LHCN-M2 (cell line): ENCODE measurements at regions not wholly inside any gene's neighbourhood (a gene's known extent, or its start where the extent isn't known, plus 50 kb on each side); places are given as distances from the start of the nearest gene placed in this dataset.
A peak's percentile ranks its signal among the peaks of the same experiment; 100 is the strongest.
"Not testable (repeated sequence)": the region's sequence is repeated elsewhere in the genome, so short reads cannot be mapped to it uniquely, and the experiment has no call there.

ENCODE experiments used
- DNase-seq: peaks from one replicate; pipeline ENCODE4 v3.0.0-alpha.2; 2012; ENCODE audit warnings: low read depth

DNA sequence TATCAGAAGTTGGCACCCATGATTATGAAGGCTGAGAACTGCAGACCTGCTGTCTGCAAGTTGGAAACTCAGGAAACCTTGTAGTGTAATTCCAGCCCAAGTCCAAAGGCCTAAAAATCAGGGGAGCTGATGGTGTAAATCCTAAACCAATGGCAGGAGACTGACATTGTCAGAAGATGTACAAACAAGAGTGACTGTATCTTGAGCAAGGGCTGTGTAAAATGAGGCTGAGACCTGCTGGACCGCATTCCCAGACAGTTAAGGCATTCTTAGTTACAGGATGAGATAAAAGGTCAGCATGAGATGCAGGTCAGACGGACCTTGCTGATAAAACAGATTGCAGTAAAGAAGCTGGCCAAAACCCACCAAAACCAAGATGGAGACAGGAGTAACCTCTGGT lies 147.7 kb downstream of the COG6 start:
- no peak for DNase-seq

DNA sequence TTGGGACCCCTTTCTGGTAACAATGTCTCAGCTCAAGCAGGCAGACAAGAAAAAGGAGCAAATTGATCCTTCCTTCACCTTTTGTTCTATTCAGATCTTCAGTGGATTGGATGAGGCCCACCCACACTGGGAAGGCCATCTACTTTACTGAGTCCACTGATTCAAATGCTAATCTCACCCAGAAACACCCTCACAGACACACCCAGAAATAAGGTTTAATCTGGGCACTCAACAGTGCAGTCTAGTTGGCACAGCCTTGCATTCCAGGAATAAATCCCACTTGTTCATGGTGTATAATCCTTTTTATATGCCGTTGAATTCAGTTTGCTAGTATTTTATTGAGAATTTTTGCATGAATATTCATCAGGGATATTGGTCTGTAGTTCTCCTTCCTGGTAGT lies 148.4 kb downstream of the COG6 start:
- DNase-seq = no peak

DNA sequence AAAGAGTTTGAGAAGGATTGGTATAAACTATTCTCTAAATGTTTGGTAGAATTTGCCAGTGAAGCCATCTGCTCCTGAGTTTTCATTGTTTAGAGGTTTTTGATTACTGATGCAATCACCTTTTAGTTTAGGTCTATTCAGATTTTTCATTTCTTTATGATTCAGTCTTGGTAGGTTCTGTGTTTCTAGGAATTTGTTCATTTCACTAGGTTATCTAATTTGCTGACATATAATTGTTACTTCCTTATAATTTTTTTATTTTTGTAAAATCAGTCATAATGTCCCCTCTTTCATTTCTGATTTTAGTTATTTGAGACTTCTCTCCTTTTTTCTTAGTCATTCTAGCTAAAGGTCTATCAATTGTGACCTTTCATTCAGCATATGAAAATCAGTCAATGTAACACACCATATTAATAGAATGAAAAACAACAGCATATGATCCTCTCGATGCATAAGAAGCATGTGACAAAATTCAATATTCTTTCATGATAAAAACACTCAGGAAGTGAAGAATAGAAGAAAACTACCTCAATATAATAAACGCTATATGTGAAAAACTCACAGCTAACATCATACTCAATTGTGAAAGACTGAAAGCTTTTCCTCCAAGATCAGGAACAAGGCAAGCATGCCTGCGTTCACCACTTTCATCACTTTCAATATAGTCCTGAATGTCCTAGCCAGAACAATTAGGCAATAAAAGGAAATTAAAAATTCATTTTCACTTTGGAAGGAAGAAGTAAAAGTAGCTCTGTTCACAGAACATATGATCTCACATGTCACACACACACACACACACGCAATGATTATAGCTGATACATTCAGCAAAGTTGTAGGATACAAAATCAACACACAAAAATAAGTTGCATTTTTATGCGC lies 149.1 kb downstream of the COG6 start:
- DNase-seq = no peak

DNA sequence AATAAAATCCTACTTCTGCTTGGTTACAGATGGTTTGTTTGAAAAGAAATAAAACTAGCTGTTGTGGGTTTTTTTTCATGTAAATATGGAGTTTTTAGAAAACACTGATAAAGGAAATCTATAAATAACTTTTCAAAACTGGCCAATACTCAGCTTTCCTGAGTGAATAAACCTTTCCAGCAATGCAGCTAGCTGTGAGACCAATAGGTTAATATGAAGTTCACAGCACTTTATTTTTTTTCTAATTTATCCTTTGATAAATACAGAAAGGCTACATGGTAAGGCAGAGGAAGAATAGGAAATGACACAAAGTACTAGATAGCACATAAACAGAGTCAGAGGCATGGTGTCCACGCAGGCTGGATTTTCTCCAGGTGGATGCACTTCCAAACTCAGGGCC lies 154.0 kb downstream of the COG6 start:
- no peak for DNase-seq

DNA sequence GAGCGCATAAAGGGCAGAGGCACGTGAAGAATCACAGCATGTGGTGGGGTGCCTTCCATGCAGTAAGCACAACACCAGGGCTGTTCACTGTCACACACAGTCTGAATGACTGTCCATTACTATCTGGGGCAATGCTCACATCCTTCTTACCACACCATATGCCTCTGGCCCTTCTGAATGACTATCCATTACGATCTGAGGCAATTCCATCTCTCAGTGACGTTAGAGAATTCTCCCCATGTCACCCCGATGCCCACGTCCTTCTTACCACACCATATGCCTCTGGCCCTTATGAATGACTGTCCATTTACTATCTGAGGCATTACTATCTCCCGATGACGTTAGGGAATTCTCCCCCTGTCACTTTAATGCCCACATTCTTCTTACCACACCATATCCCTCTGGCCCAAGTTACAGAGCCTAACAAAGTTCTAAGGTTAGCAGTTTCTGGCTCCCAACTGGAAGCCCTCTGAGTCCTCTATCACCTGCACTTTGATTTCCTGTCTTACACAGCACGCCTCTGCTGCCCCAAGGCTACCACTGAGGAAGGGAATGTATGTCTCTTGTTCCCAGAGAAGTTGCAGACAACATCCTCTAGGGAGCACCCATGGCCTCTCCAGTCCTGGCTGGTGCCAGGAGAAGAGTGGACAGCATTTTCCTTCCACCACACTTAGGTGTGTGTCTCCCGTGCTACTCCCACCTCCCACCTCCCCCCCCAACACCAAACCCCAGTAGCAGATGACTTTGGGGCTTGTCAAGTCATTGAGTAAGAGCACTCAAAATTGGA lies 154.8 kb downstream of the COG6 start:
- no peak for DNase-seq

DNA sequence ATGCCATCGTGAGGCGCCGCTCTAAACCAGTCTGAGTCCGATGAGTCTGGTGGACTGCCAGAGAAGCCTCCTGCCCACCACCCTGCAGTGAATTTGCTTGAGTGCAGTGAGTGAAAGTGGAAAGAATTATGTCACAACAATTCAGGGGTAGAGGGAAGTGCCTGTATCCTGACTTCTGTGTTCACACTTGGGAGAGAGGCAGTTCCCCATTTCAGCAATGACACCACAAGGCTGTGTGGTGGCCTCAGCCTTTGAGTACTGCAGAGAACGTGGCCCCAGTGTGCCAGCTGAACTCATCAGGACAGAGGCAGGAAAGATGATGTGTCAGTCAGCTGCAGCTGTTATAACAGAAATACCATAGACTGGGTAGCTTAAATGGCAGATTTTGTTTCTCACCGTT lies 155.6 kb downstream of the COG6 start:
- peak; percentile 31 for DNase-seq

DNA sequence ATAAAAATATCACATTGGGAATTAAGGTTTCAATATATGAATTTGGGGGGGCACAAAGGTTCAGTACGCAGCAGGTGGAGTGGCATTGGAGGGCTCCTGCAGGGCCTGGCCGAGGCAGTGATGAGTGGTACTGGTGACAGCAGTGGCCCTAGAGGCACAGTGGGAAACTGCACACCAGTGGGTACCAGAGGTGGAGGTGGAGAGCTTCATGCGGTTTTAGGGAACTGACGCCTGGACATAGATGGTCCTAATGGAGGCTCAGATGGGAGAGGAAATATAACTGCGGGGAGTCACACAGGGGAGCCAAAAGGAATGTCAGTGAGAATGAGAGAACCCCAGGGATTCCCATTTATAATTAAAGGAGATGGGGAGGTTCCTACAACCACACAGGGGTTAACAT lies 156.2 kb downstream of the COG6 start:
- DNase-seq = no peak

DNA sequence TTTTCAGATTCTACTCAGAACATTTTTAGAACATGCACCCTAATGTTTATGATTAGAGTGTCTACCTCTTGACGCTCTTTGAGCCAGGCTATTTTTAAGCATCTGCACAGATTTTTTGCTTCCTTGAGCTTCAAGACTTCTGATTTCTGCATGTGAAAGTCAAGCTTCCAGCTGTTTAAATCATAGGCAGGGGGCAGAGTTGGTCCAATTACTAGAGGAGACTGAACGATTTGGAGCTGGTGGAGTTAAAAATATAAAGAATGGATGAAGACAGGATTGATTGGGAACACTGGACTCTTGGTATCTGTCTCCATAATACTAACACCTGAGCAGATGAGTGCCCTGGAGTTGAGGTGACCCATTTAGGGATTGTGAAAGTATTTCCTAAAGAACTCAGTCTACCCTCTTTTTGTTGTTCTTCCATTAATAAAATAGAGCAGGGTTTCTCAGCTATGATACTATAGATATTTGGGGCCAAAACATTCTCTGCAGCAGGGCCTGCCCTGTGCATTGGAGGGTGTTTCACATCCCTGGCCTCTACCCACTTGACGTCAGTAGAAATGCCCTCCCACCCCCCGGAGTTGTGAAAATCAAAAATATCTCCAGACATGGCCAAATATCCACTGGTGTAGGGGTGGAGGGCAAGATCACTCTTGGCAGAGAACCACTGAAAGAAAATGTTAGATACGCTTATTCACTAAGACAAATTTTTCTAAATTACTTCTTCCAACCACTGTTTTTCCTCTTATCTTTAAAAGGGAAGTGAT lies 160.1 kb downstream of the COG6 start:
- no peak for DNase-seq

DNA sequence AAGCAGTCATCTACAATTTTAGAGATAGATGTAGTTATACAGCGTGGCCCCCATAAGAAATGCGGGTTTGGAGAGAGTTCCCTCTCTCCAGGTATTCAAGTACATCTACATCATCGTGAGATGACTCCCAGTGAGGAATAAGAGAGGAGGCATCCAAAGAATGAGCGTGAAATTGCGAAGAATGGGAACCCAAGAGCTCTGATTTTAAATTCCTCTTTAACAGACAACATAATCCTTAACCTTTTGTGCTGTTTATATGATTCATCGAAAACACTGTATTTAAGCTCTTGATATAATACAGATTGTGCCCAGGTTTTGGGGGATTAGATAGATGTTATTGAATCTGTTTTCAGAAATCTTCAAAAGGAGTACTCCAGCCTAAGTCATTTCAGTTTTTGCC lies 161.5 kb downstream of the COG6 start:
- no peak for DNase-seq

DNA sequence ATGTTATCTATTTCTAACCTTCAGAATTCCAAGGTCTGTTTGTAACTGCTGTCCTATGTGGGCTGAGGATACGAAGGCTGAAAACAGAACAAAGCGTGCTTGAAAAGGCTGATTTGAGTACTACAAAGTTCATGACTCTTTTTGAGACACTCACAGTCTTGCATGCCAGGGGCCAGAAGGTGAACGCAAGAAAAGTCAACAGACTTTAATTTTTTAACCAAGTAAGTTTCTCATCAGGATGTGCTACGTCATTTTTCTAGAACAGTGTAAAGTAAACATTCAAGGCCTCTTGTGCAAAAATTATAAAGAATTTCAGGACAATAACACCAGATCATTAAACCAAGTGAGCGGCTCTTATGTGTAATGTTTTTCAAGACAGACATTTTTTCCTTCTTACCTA lies 163.5 kb downstream of the COG6 start:
- no peak for DNase-seq

DNA sequence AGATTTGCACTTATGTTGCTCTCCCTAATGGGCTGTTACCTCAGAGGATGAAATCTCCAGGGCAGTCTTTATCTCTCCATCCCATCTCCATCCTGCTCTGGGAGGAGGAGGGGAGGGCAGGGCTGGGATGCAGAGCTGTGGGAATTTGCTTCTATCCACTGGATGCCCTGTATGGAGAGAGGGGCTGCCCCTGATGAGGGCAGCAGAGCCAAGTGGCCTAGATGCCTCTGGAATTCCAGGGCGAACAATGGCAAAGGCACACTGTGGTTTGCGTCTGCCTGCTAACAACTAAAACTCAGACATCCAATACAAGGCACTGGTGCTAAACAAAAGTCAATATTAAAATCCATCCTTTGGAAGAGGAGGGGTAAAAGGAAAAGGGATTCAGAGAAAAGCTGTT lies 165.1 kb downstream of the COG6 start:
- DNase-seq = no peak

DNA sequence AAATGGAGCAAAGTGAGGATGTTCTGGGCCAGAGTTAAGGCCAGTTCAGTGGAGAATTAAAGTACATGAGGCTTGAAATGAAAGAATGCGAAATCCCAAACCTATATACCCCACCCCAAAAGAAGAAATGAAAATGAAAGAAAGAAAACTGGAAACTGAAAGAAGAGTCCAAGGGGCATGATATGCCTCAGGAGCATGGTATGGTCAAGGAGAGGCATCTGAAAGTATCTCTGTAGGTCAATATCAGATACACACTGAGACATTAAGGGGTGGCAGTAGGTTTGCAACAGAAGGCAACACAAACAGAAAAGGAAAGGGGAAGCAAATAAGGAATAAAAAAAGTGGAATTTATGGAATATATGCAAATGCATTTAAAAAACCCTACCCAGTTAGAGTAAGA lies 166.5 kb downstream of the COG6 start:
- no peak for DNase-seq

DNA sequence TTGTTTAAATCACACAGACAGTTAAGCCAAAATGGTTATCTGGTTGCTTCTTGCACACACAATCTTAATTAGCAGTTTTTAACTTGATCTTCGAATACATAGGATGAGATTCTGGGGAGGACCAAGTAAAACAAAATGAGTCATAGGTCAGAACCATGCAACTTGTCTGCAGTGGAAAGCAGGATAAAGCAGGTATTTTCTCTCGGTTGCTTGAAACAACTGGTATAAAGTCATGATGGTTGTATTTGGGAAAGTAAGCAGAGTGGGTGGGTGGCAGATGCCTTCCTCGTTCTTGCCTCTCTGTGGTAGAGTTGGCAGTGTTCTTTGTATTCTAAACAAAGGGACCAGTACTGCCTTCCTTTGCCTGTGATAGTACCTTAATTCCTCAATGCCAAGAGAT lies 167.0 kb downstream of the COG6 start:
- no peak for DNase-seq

DNA sequence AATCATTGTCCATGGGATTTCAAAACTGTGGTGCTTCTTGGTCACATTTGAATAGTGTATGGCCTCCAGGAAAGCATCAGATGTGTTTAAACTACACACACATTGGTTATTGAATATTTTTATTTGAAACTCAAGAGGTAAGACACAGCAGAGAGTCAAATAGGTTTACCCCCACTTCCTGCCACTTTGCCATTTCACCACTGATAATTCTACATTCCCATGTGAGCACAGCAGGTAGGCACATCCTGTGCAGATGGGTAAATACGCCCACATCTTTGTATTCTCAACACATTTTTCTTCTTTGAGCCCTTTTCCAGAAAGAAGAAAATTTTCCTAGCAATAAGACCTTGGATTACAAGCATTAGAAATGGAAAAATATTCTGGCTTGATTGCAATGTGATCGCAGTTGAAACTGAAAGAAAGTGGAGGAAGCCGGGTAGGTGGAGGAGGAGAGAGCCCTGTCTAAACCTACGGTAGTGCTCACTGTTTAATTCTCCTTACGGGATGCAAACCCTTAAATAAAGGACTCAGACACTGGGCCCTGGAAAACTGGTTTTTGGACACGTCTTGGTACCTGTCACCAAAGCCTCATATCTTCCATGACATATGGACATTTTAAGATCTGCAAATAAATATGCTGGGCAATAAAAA lies 167.7 kb downstream of the COG6 start:
- no peak for DNase-seq

DNA sequence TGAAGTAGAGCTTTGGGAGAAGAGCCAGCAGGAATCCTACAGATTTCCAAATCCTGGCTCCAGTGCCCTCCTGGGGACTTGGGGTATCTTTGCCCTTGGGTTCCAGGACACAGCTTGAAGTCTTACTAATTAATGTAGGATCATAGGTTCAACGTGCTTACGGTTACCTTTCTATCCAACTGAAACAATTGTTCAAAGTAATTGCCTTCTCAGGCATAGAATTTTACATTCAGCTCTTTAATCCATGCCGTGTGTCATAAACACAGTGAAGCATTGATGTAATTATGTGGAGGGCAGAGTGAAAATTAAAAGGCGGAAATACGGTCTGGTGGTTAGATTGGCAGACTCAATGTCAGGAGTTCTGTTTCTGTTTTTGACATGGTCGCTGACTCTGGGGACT lies 170.4 kb downstream of the COG6 start:
- no peak for DNase-seq

DNA sequence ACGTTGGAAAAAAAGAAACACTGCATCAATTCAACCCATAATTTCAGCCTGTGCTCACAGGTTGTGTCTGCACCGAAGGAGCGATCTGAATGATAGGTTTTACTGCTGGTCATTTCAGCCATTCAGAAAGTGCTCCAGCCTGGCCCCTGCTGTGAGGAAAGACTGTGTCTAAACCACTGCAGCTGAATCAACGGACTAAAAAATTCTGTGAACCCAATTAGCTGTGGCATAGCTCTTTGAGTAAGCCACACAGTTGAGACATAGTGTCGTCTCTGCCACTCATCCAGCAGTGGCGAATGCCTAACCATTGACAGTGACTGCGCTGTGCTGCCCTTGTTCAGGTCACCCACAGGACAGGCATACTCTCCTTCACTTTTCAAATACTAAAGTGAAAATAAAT lies 179.8 kb downstream of the COG6 start:
- DNase-seq = peak; percentile 23

DNA sequence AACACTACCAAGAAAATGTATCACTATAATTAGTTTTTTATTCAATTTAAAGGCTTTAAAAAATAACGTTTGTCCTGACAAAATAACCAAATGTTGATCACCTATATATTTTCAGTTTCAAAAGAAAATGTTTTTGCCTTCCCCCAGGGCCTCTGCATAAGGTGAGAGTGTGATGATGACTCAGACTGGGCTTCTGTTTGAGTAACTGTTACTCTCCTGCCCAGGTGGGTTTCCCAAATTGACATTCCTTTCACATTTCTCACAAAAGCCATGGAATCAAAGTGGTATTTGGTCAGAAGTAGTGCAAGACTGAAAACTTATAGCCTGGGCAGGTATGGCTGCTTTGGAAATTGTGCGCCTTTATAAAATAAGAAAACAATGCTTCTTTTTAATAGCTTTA lies 180.6 kb downstream of the COG6 start:
- DNase-seq = no peak

DNA sequence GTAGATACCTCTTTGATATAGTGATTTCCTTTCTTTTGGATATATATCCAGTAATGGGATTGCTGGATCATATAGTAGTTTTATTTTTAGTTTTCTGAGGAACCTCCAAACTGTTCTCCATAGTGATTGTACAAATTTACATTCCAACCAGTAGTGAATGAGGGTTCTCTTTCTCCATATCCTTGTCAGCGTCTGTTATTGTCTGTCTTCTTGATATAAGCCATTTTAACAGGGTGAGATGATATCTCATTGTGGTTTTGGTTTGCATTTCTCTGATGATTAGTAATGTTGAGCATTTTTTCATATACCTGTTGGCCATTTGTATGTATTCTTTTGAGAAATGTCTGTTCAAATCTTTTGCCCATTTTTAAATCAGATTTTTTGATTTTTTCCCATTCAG lies 182.4 kb downstream of the COG6 start:
- not testable (repeated sequence) for DNase-seq

DNA sequence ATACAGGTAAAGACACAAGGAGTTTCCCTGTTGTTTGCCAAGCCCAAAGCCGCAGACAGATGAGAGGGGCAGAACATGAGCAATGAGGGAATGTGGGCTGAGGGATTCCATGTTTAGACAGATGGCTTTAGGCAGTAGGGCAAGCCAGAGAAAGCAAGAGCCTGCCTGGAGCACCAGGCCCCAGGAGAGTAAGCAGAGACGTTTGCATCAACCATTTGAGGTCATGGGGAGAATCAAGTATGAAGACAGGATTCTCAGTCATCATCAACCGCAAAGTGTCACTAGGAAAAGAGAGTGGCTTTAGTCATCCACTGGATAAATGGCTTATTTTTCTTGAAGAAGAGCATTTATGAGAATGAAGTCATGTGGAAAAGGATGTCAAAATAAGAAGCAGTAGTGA lies 184.7 kb downstream of the COG6 start:
- peak; percentile 7 for DNase-seq

DNA sequence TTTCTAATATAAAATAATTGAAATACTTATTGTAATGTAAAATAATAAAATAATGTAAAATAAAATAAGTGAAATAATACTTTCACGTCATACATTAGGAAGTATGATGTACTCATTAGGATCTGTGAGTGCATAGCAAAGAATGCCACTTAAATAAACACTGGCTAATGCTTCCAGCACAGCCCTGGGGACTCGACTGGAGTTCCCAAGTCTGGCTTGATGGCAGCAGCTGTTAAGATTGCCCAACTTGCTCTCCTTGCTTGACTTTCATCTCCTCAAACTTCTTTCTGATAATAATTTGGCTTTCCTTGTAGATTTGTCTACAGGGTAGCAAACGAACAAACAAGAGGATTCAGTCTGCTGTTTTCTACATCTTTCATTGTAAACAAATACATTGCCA lies 191.9 kb downstream of the COG6 start:
- peak; percentile 5 for DNase-seq

DNA sequence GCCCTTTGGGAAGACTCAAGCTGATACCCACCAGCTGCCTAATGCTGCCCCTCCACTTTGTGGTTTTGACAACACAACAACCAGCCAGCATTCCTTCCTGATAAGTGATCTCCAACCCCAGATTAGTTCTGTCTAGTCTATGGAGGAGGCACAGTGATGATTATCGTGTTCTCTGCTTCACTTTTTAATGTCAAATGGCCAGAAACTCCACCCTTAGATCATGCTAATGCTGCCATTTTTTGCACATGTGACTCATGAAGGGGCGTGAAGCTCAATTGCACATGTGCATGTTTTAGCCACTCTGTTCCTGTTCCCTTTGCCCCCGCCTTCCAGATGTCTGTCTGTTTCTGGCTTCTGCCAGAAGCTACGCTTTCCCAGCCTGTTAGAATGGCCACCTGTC lies 199.8 kb downstream of the COG6 start:
- peak; percentile 45 for DNase-seq

DNA sequence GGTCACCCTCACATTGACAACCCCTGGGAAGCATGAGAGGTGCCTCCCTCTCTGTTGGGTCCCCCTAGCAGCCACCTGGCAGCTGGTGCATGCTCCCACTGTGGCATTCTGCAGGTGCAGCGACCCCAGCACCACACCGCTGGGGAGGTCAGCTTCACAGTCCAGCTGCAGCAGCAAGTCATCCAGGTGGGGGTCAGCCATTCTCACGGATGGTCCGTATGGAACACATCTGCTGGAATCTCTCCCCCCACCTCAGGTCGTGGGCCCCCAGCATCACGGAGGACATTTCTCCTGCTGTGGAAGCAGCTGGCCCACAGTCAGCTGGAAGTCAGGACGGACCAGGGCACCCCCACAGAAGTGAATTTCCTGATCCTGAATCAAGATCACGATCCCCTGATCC lies 201.3 kb downstream of the COG6 start:
- no peak for DNase-seq
